ENCODE measurements at regions not wholly inside any gene's neighbourhood (a gene's known extent, or its start where the extent isn't known, plus 50 kb on each side); places are given as distances from the start of the nearest gene placed in this dataset.

GRCh38 chr11:122353561-122353960 is 237.5 kb upstream of the BLID start:
- H3K36me3 ChIP-seq: no peaks in the 10 kb centered on the region
- peak overlapping the region; percentile 43 for H3K27ac ChIP-seq
- DNase-seq (ENCODE audit: extremely low spot score in 2 of 2): no peak
- TF ChIP-seq POLR2A (IDR thresholded peaks at IDR 0.05): no peak
- no peak for TF ChIP-seq CTCF (IDR thresholded peaks at IDR 0.05)
- no peak for TF ChIP-seq POLR2AphosphoS5 (IDR thresholded peaks at IDR 0.05; ENCODE audit: insufficient read depth in 1 of 2, low read depth in 1 of 2)
- peaks cover 9% of the 10 kb centered on the region for H3K4me1 ChIP-seq
- intact Hi-C loops (cut with DNase I): no loop called here
- no peaks in the 10 kb centered on the region for H3K27me3 ChIP-seq
- no peak overlapping the region for H3K4me3 ChIP-seq
- no peaks in the 10 kb centered on the region for H3K9me3 ChIP-seq

DNA sequence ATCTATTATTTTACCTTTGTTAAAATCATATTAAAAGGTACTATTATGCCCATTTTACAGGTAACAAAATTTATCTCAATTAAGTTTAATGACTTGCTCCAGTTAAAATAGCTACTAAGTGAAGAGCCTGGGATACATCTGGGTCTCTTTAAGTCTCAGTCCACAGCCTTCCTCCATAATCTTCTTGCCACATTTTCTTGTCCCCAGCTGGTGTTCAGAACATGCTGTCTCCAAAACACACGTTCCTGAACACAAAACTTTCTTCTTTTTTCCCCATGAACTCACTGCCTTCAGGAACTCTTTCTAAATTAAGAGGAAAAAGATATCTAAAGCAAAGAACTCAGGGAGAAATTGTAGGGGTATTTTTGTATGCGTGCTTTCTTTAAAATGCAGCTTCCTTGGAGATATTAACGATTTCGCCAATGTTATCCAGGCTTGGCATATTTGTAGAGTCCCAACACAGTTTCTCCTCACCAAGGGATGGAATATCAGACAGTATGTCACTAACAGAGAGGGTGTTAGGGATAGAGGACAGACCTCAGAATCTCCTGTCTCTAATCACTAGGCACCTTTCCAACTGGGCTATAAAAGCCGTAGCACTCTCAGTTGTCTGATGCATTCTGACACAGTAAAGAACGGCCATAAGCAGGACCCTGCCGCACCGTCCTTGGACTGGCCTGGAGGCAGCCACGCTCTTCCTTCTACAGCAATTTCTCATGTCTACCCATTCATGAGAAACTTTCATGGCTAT is 232.8 kb upstream of the BLID start:
- H3K27ac ChIP-seq: no peak overlapping the region
- no peaks in the 10 kb centered on the region for H3K27me3 ChIP-seq
- no peak for DNase-seq (ENCODE audit: extremely low spot score in 2 of 2)
- no peak overlapping the region for H3K4me3 ChIP-seq
- H3K4me1 ChIP-seq: peaks cover 6% of the 10 kb centered on the region
- TF ChIP-seq POLR2A (IDR thresholded peaks at IDR 0.05): no peak
- no peak for TF ChIP-seq CTCF (IDR thresholded peaks at IDR 0.05)
- no peak for TF ChIP-seq POLR2AphosphoS5 (IDR thresholded peaks at IDR 0.05; ENCODE audit: insufficient read depth in 1 of 2, low read depth in 1 of 2)
- no peaks in the 10 kb centered on the region for H3K36me3 ChIP-seq
- no peaks in the 10 kb centered on the region for H3K9me3 ChIP-seq
- intact Hi-C loops (cut with DNase I): no loop called here

DNA sequence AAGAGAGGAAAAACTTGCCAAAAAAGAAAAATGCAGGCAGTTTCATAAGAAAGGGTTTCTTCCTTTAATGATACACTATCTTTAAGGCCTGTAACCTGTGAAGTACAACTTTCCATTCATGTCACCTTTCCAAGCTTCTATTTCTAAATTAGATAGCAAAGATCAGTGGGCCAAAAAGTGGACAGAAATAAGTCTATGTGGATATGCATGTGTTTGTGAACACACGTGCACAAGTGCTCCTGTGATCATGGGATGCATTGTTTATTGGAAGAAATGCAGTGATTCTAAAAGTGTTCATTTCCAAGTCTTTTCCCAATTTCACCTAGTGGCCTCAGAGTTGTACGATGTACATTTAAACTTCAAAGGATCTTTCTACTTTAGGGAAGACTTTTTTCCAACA is 230.0 kb upstream of the BLID start:
- Histone ChIP-seq H3K4me1 (peaks cover 19% of the 10 kb centered on the region), H3K36me3 (no peaks in the 10 kb centered on the region), H3K4me3 (no peak overlapping the region), H3K9me3 (no peaks in the 10 kb centered on the region), H3K27ac (peak overlapping the region; percentile 13), H3K27me3 (no peaks in the 10 kb centered on the region)
- no peak for DNase-seq (ENCODE audit: extremely low spot score in 2 of 2)
- intact Hi-C loops (cut with DNase I): no loop called here
- TF ChIP-seq POLR2A (IDR thresholded peaks at IDR 0.05): no peak
- no peak for TF ChIP-seq POLR2AphosphoS5 (IDR thresholded peaks at IDR 0.05; ENCODE audit: insufficient read depth in 1 of 2, low read depth in 1 of 2)
- TF ChIP-seq CTCF (IDR thresholded peaks at IDR 0.05): no peak

- no peaks in the 10 kb centered on the region for H3K36me3 ChIP-seq
- DNase-seq (ENCODE audit: extremely low spot score in 2 of 2): no peak
- H3K4me3 ChIP-seq: no peak overlapping the region
- H3K9me3 ChIP-seq: no peaks in the 10 kb centered on the region
- H3K27me3 ChIP-seq: no peaks in the 10 kb centered on the region
- no peak for TF ChIP-seq POLR2A (IDR thresholded peaks at IDR 0.05)
- intact Hi-C loops (cut with DNase I): no loop called here
- H3K4me1 ChIP-seq: peaks cover 19% of the 10 kb centered on the region
- H3K27ac ChIP-seq: peak overlapping the region; percentile 13
These were observed 229.6 kb upstream of the BLID start for GRCh38 chr11:122345586-122345985.

GRCh38 chr11:122344215-122344614 is 228.2 kb upstream of the BLID start:
- DNase-seq (ENCODE audit: extremely low spot score in 2 of 2): no peak
- no peaks in the 10 kb centered on the region for H3K36me3 ChIP-seq
- H3K27ac ChIP-seq: peak overlapping the region; percentile 6
- TF ChIP-seq CTCF (IDR thresholded peaks at IDR 0.05): no peak
- TF ChIP-seq POLR2AphosphoS5 (IDR thresholded peaks at IDR 0.05; ENCODE audit: insufficient read depth in 1 of 2, low read depth in 1 of 2): no peak
- no peak for TF ChIP-seq POLR2A (IDR thresholded peaks at IDR 0.05)
- no peaks in the 10 kb centered on the region for H3K9me3 ChIP-seq
- no peak overlapping the region for H3K4me3 ChIP-seq
- H3K4me1 ChIP-seq: peaks cover 19% of the 10 kb centered on the region
- H3K27me3 ChIP-seq: no peaks in the 10 kb centered on the region
- intact Hi-C loops (cut with DNase I): no loop called here

All from vagina (tissue), 2 donors.